GM18499 (cell line): ENCODE measurements at regions not wholly inside any gene's neighbourhood (a gene's known extent, or its start where the extent isn't known, plus 50 kb on each side); places are given as distances from the start of the nearest gene placed in this dataset.

Source experiments
- ATAC-seq: cut with Tn5 transposase; IDR thresholded peaks from one replicate; pipeline ENCODE4 v1.9.1; 2021; ENCODE audit warnings: moderate number of reproducible peaks; ENCODE audit not compliant: insufficient read depth, unreplicated experiment

- no peak for ATAC-seq
Measured at GRCh38 chr14:62315631-62316030, 553.4 kb downstream of the SNAPC1 start.

GRCh38 chr14:62322216-62322615 is 560.0 kb downstream of the SNAPC1 start:
- ATAC-seq = no peak

GRCh38 chr14:62329427-62329826 is 567.2 kb downstream of the SNAPC1 start:
- no peak for ATAC-seq

- no peak for ATAC-seq
Measured at GRCh38 chr14:62347562-62348011, 585.4 kb downstream of the SNAPC1 start.

GRCh38 chr14:62357362-62357761 is 595.1 kb downstream of the SNAPC1 start:
- ATAC-seq = no peak

- ATAC-seq = no peak
Measured at GRCh38 chr14:62364161-62364560, 601.9 kb downstream of the SNAPC1 start.

GRCh38 chr14:62364800-62365280 is 602.6 kb downstream of the SNAPC1 start:
- ATAC-seq = no peak

GRCh38 chr14:62369919-62370560 is 607.8 kb downstream of the SNAPC1 start:
- no peak for ATAC-seq

- no peak for ATAC-seq
Measured at GRCh38 chr14:62373944-62374343, 611.7 kb downstream of the SNAPC1 start.

- no peak for ATAC-seq
Measured at GRCh38 chr14:62378057-62378456, 615.8 kb downstream of the SNAPC1 start.

- no peak for ATAC-seq
Measured at GRCh38 chr14:62381311-62382070, 619.3 kb downstream of the SNAPC1 start.

GRCh38 chr14:62409169-62409568 is 636.1 kb downstream of the KCNH5 start:
- no peak for ATAC-seq

GRCh38 chr14:62409626-62410300 is 635.5 kb downstream of the KCNH5 start:
- ATAC-seq = no peak

- ATAC-seq = no peak
Measured at GRCh38 chr14:62420847-62421246, 624.4 kb downstream of the KCNH5 start.

GRCh38 chr14:62428429-62429203 is 616.6 kb downstream of the KCNH5 start:
- no peak for ATAC-seq

- ATAC-seq = no peak
Measured at GRCh38 chr14:62429683-62430082, 615.6 kb downstream of the KCNH5 start.

GRCh38 chr14:62431496-62431895 is 613.8 kb downstream of the KCNH5 start:
- no peak for ATAC-seq

- ATAC-seq = no peak
Measured at GRCh38 chr14:62432955-62433354, 612.3 kb downstream of the KCNH5 start.

- no peak for ATAC-seq
Measured at GRCh38 chr14:62436261-62436660, 609.0 kb downstream of the KCNH5 start.

- no peak for ATAC-seq
Measured at GRCh38 chr14:62439210-62439609, 606.0 kb downstream of the KCNH5 start.
